ENCODE measurements at regions not wholly inside any gene's neighbourhood (a gene's known extent, or its start where the extent isn't known, plus 50 kb on each side); places are given as distances from the start of the nearest gene placed in this dataset.
"Not testable (repeated sequence)": the region's sequence is repeated elsewhere in the genome, so short reads cannot be mapped to it uniquely, and the experiment has no call there.

- no peak overlapping the region for H3K4me3 ChIP-seq (ENCODE audit: low read depth, low read length)
Observed at GRCh38 chr2:4803396-4803795, 888.8 kb upstream of the SOX11 start.

GRCh38 chr2:4814137-4814536 lies 878.0 kb upstream of the SOX11 start:
- H3K4me3 ChIP-seq (ENCODE audit: low read depth, low read length): not testable (repeated sequence)

- no peak overlapping the region for H3K4me3 ChIP-seq (ENCODE audit: low read depth, low read length)
Observed at GRCh38 chr2:4827836-4828235, 864.3 kb upstream of the SOX11 start.

GRCh38 chr2:4828682-4829374 lies 863.4 kb upstream of the SOX11 start:
- H3K4me3 ChIP-seq (ENCODE audit: low read depth, low read length): no peak overlapping the region

GRCh38 chr2:4831751-4832150 lies 860.4 kb upstream of the SOX11 start:
- no peak overlapping the region for H3K4me3 ChIP-seq (ENCODE audit: low read depth, low read length)

- no peak overlapping the region for H3K4me3 ChIP-seq (ENCODE audit: low read depth, low read length)
Observed at GRCh38 chr2:4832642-4833041, 859.5 kb upstream of the SOX11 start.

- no peak overlapping the region for H3K4me3 ChIP-seq (ENCODE audit: low read depth, low read length)
Observed at GRCh38 chr2:4838626-4839025, 853.6 kb upstream of the SOX11 start.

- H3K4me3 ChIP-seq (ENCODE audit: low read depth, low read length): no peak overlapping the region
Observed at GRCh38 chr2:4840791-4841190, 851.4 kb upstream of the SOX11 start.

GRCh38 chr2:4844881-4845280 lies 847.3 kb upstream of the SOX11 start:
- H3K4me3 ChIP-seq (ENCODE audit: low read depth, low read length): no peak overlapping the region

- H3K4me3 ChIP-seq (ENCODE audit: low read depth, low read length): no peak overlapping the region
Observed at GRCh38 chr2:4862031-4862430, 830.2 kb upstream of the SOX11 start.

- no peak overlapping the region for H3K4me3 ChIP-seq (ENCODE audit: low read depth, low read length)
Observed at GRCh38 chr2:4866198-4866597, 826.0 kb upstream of the SOX11 start.

- no peak overlapping the region for H3K4me3 ChIP-seq (ENCODE audit: low read depth, low read length)
Observed at GRCh38 chr2:4868466-4868865, 823.7 kb upstream of the SOX11 start.

GRCh38 chr2:4869154-4869553 lies 823.0 kb upstream of the SOX11 start:
- no peak overlapping the region for H3K4me3 ChIP-seq (ENCODE audit: low read depth, low read length)

- no peak overlapping the region for H3K4me3 ChIP-seq (ENCODE audit: low read depth, low read length)
Observed at GRCh38 chr2:4873364-4873763, 818.8 kb upstream of the SOX11 start.

- no peak overlapping the region for H3K4me3 ChIP-seq (ENCODE audit: low read depth, low read length)
Observed at GRCh38 chr2:4873876-4874593, 818.1 kb upstream of the SOX11 start.

- H3K4me3 ChIP-seq (ENCODE audit: low read depth, low read length): no peak overlapping the region
Observed at GRCh38 chr2:4882421-4882820, 809.8 kb upstream of the SOX11 start.

- no peak overlapping the region for H3K4me3 ChIP-seq (ENCODE audit: low read depth, low read length)
Observed at GRCh38 chr2:4882941-4883340, 809.2 kb upstream of the SOX11 start.

- no peak overlapping the region for H3K4me3 ChIP-seq (ENCODE audit: low read depth, low read length)
Observed at GRCh38 chr2:4883375-4883774, 808.8 kb upstream of the SOX11 start.

GRCh38 chr2:4884117-4884571 lies 808.0 kb upstream of the SOX11 start:
- no peak overlapping the region for H3K4me3 ChIP-seq (ENCODE audit: low read depth, low read length)

GRCh38 chr2:4891394-4891793 lies 800.8 kb upstream of the SOX11 start:
- H3K4me3 ChIP-seq (ENCODE audit: low read depth, low read length): no peak overlapping the region

GRCh38 chr2:4895371-4895770 lies 796.8 kb upstream of the SOX11 start:
- H3K4me3 ChIP-seq (ENCODE audit: low read depth, low read length): no peak overlapping the region

GRCh38 chr2:4898706-4899105 lies 793.5 kb upstream of the SOX11 start:
- no peak overlapping the region for H3K4me3 ChIP-seq (ENCODE audit: low read depth, low read length)

- no peak overlapping the region for H3K4me3 ChIP-seq (ENCODE audit: low read depth, low read length)
Observed at GRCh38 chr2:4900242-4900641, 791.9 kb upstream of the SOX11 start.
